HS-27A (cell line): ENCODE measurements at regions not wholly inside any gene's neighbourhood (a gene's known extent, or its start where the extent isn't known, plus 50 kb on each side); places are given as distances from the start of the nearest gene placed in this dataset.

Experiments used
- DNase-seq: peaks from one replicate; pipeline ENCODE4 v3.0.0-alpha.2; 2012; ENCODE audit warnings: low read depth, missing footprints

GRCh38 chr9:105921057-105921726 is 226.9 kb downstream of the TMEM38B start:
- no peak for DNase-seq

- no peak for DNase-seq
Observed at GRCh38 chr9:105928416-105928815, 234.1 kb downstream of the TMEM38B start.

- no peak for DNase-seq
Observed at GRCh38 chr9:105930011-105930627, 235.8 kb downstream of the TMEM38B start.

- DNase-seq, result no peak
Observed at GRCh38 chr9:105932276-105932675, 237.9 kb downstream of the TMEM38B start.

- DNase-seq, result no peak
Observed at GRCh38 chr9:105950448-105950847, 256.1 kb downstream of the TMEM38B start.

GRCh38 chr9:105950894-105951293 is 256.6 kb downstream of the TMEM38B start:
- no peak for DNase-seq

- DNase-seq, result no peak
Observed at GRCh38 chr9:105954517-105954916, 260.2 kb downstream of the TMEM38B start.

GRCh38 chr9:105957830-105958229 is 263.5 kb downstream of the TMEM38B start:
- DNase-seq, result no peak

- DNase-seq, result no peak
Observed at GRCh38 chr9:105958587-105958986, 264.2 kb downstream of the TMEM38B start.

- DNase-seq, result no peak
Observed at GRCh38 chr9:105959531-105959930, 265.2 kb downstream of the TMEM38B start.

- no peak for DNase-seq
Observed at GRCh38 chr9:105963343-105964099, 269.2 kb downstream of the TMEM38B start.

GRCh38 chr9:105964156-105964555 is 269.8 kb downstream of the TMEM38B start:
- DNase-seq, result no peak

- no peak for DNase-seq
Observed at GRCh38 chr9:105966834-105967233, 272.5 kb downstream of the TMEM38B start.

- no peak for DNase-seq
Observed at GRCh38 chr9:105967248-105967647, 272.9 kb downstream of the TMEM38B start.

GRCh38 chr9:105967797-105968196 is 273.5 kb downstream of the TMEM38B start:
- no peak for DNase-seq

- DNase-seq, result no peak
Observed at GRCh38 chr9:105968811-105969466, 274.6 kb downstream of the TMEM38B start.

GRCh38 chr9:105969636-105970035 is 275.3 kb downstream of the TMEM38B start:
- DNase-seq, result no peak

- no peak for DNase-seq
Observed at GRCh38 chr9:105971986-105972385, 277.6 kb downstream of the TMEM38B start.

GRCh38 chr9:105972466-105973204 is 278.3 kb downstream of the TMEM38B start:
- no peak for DNase-seq

- DNase-seq, result no peak
Observed at GRCh38 chr9:105973951-105974351, 279.6 kb downstream of the TMEM38B start.

GRCh38 chr9:105975886-105976645 is 281.7 kb downstream of the TMEM38B start:
- no peak for DNase-seq
